Erythroblast (primary cell): ENCODE measurements at regions not wholly inside any gene's neighbourhood (a gene's known extent, or its start where the extent isn't known, plus 50 kb on each side); places are given as distances from the start of the nearest gene placed in this dataset.

Source experiments
- GATA1 ChIP-seq: IDR thresholded peaks from 2 replicates; pipeline ENCODE4 v1.6.1; 2011; ENCODE audit warnings: low read depth, mild to moderate bottlenecking, control low read depth, low read length, moderate library complexity
- POLR2A ChIP-seq: IDR thresholded peaks from 2 replicates; pipeline ENCODE4 v1.6.1; 2011; ENCODE audit warnings: mild to moderate bottlenecking, low read length

- no peak for TF ChIP-seq POLR2A
- no peak for TF ChIP-seq GATA1
Observed at GRCh38 chr12:47350062-47350408, 270.3 kb upstream of the AMIGO2 start.
